Prostate gland (tissue), 2 donors: ENCODE measurements at regions not wholly inside any gene's neighbourhood (a gene's known extent, or its start where the extent isn't known, plus 50 kb on each side); places are given as distances from the start of the nearest gene placed in this dataset.

Experiments used
- DNase-seq: peaks from one replicate; pipeline ENCODE4 v3.0.0-alpha.2; 2019; ENCODE audit warnings: low spot score
- H3K27ac ChIP-seq, 2 donors: fragments of 200-600 bp; sonication (generic); 2 replicates each; pipeline ENCODE4 v1.5.1; 2017 to 2019
- H3K27me3 ChIP-seq: fragments of 200-600 bp; sonication (generic); replicated peaks from 2 replicates; pipeline ENCODE4 v1.5.1; 2019; ENCODE audit not compliant: insufficient read depth
- H3K36me3 ChIP-seq, 2 donors: fragments of 200-600 bp; sonication (generic); 1 replicate in 1 of 2; 2 replicates in 1 of 2; pipeline versions ENCODE4 v1.5.1 to v1.8.1; 2017 to 2019
- H3K4me1 ChIP-seq: fragments of 200-600 bp; sonication (generic); replicated peaks from 2 replicates; pipeline ENCODE4 v1.5.1; 2019
- H3K4me3 ChIP-seq, 2 donors: fragments of 200-600 bp; sonication (generic); 2 replicates each; pipeline ENCODE4 v1.5.1; 2017 to 2019
- H3K9me3 ChIP-seq: fragments of 200-600 bp; sonication (generic); 2 replicates; pipeline ENCODE4 v1.5.1; 2017
- CTCF ChIP-seq, 4 experiments: fragments of 200-600 bp in 2 of 4; fragments of 450-650 bp in 2 of 4; sonication (generic) in 2 of 4; IDR thresholded peaks; 1 replicate in 3 of 4; 2 replicates in 1 of 4; pipeline ENCODE4 v1.5.1; 2016 to 2019; ENCODE audit warnings: antibody characterized with exemption in 4 of 4, mild to moderate bottlenecking in 2 of 4, moderate library complexity in 2 of 4
- POLR2A ChIP-seq: fragments of 450-650 bp; IDR thresholded peaks from one replicate; pipeline ENCODE4 v1.6.1; 2016; ENCODE audit warnings: antibody characterized with exemption, mild to moderate bottlenecking
- POLR2AphosphoS5 ChIP-seq: sonication (generic); formaldehyde crosslinking; IDR thresholded peaks from one replicate; pipeline ENCODE4 v1.6.1; 2017; ENCODE audit warnings: antibody characterized with exemption
- WGBS: methylation state at CpG from one replicate; pipeline ENCODE4 v1.1.5; 2018; 5-methylcytosine and 5-hydroxymethylcytosine counted together
- intact Hi-C: fragments of 100-400 bp; cut with DNase I; formaldehyde crosslinking; loops from one replicate; pipeline ENCODE4 v1.14.2; 2022

GRCh38 chr2:67945940-67946339 is 116.9 kb downstream of the C1D start:
- 59% methylated on average over 4 of the region's 4 CpGs for WGBS
- TF ChIP-seq POLR2A = no peak
- Histone ChIP-seq H3K27me3 (no peaks in the 10 kb centered on the region), H3K4me3 (no peak overlapping the region), H3K4me1 (no peaks in the 10 kb centered on the region), H3K36me3 (no peaks in the 10 kb centered on the region), H3K9me3 (no peaks in the 10 kb centered on the region), H3K27ac (no peak overlapping the region)
- DNase-seq = no peak
- intact Hi-C loops = no loop called here

- Histone ChIP-seq H3K4me3 (no peak overlapping the region), H3K27me3 (no peaks in the 10 kb centered on the region), H3K36me3 (no peaks in the 10 kb centered on the region), H3K9me3 (no peaks in the 10 kb centered on the region), H3K27ac (no peak overlapping the region), H3K4me1 (no peaks in the 10 kb centered on the region)
- no peak for DNase-seq
- intact Hi-C loops = no loop called here
- TF ChIP-seq POLR2A = no peak
- TF ChIP-seq CTCF (IDR thresholded peaks at IDR 0.05) = no peak
- TF ChIP-seq POLR2AphosphoS5 = no peak
Measured at GRCh38 chr2:67948057-67948456, 114.7 kb downstream of the C1D start.

- intact Hi-C loops = no loop called here
- TF ChIP-seq POLR2AphosphoS5 (no peak), CTCF (IDR thresholded peaks at IDR 0.05) (no peak), POLR2A (no peak)
- WGBS = 74% methylated on average over 4 of the region's 4 CpGs
- H3K4me3 ChIP-seq = no peak overlapping the region
- no peaks in the 10 kb centered on the region for H3K36me3 ChIP-seq
- no peak for DNase-seq
- no peaks in the 10 kb centered on the region for H3K9me3 ChIP-seq
- no peaks in the 10 kb centered on the region for H3K27me3 ChIP-seq
- no peaks in the 10 kb centered on the region for H3K4me1 ChIP-seq
- H3K27ac ChIP-seq = no peak overlapping the region
Measured at GRCh38 chr2:67948506-67948905, 114.3 kb downstream of the C1D start.

GRCh38 chr2:67950018-67950417 is 112.8 kb downstream of the C1D start:
- TF ChIP-seq CTCF (IDR thresholded peaks at IDR 0.05) (no peak), POLR2A (no peak), POLR2AphosphoS5 (no peak)
- H3K36me3 ChIP-seq = no peaks in the 10 kb centered on the region
- DNase-seq = no peak
- intact Hi-C loops = no loop called here
- no peaks in the 10 kb centered on the region for H3K9me3 ChIP-seq
- H3K4me1 ChIP-seq = no peaks in the 10 kb centered on the region
- H3K27ac ChIP-seq = no peak overlapping the region
- 78% methylated on average over 2 of the region's 2 CpGs for WGBS
- no peak overlapping the region for H3K4me3 ChIP-seq
- no peaks in the 10 kb centered on the region for H3K27me3 ChIP-seq

- H3K27ac ChIP-seq = no peak overlapping the region
Measured at GRCh38 chr2:67950919-67951318, 111.9 kb downstream of the C1D start.

More at GRCh38 chr2:67950919-67951318, 111.9 kb downstream of the C1D start:
- 21% methylated on average over 2 of the region's 2 CpGs for WGBS
- no peak for DNase-seq
- TF ChIP-seq POLR2A (no peak), CTCF (IDR thresholded peaks at IDR 0.05) (no peak), POLR2AphosphoS5 (no peak)
- no peaks in the 10 kb centered on the region for H3K27me3 ChIP-seq
- no peaks in the 10 kb centered on the region for H3K36me3 ChIP-seq
- no peaks in the 10 kb centered on the region for H3K4me1 ChIP-seq
- no peak overlapping the region for H3K4me3 ChIP-seq
- intact Hi-C loops = no loop called here
- no peaks in the 10 kb centered on the region for H3K9me3 ChIP-seq
